AG09309 (cell line): ENCODE measurements at regions not wholly inside any gene's neighbourhood (a gene's known extent, or its start where the extent isn't known, plus 50 kb on each side); places are given as distances from the start of the nearest gene placed in this dataset.
"Not testable (repeated sequence)": the region's sequence is repeated elsewhere in the genome, so short reads cannot be mapped to it uniquely, and the experiment has no call there.

Experiments
- DNase-seq: peaks from one replicate; pipeline ENCODE4 v3.0.0-alpha.2; 2010; ENCODE audit warnings: low read depth
- H3K4me3 ChIP-seq: 2 replicates; pipeline ENCODE4 v1.5.1; 2011; ENCODE audit warnings: mild to moderate bottlenecking, low read depth, low read length, moderate library complexity; ENCODE audit not compliant: control insufficient read depth
- TF ChIP-seq, protein P1 (sequence below): IDR thresholded peaks from 2 replicates; pipeline ENCODE4 v1.5.1; 2011; ENCODE audit warnings: mild to moderate bottlenecking, low read depth, low read length, inconsistent platforms; ENCODE audit not compliant: insufficient read depth, control insufficient read depth; ENCODE audit errors: missing control alignments

DNA sequence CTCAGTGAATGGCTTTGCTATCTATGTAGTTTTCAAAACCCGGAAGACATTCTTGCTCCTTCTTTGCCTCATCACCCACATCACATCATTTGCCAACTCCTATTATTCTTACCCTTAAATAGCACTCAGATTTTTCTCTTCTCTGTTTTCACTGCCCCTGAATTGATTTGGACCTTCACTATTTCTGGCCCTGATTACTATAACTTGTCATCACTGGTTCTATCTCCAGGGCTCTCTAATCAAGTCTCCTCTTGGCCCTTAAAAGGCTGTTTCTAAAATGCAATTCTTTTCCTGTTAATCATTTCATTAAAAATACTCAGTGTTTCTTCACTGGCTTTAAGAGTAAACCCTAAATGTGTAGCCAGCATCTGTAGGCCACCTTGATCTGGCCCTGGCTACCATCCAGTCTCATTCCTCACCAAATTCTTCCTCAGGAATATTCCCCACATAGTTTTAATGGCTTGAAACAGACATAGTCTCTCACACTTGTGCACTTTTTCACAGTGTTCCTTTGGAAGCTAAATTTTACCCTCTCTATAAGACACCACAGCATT is 437.1 kb upstream of the CBLB start:
- no peak overlapping the region for H3K4me3 ChIP-seq
- DNase-seq = no peak
- TF ChIP-seq, protein P1, sequence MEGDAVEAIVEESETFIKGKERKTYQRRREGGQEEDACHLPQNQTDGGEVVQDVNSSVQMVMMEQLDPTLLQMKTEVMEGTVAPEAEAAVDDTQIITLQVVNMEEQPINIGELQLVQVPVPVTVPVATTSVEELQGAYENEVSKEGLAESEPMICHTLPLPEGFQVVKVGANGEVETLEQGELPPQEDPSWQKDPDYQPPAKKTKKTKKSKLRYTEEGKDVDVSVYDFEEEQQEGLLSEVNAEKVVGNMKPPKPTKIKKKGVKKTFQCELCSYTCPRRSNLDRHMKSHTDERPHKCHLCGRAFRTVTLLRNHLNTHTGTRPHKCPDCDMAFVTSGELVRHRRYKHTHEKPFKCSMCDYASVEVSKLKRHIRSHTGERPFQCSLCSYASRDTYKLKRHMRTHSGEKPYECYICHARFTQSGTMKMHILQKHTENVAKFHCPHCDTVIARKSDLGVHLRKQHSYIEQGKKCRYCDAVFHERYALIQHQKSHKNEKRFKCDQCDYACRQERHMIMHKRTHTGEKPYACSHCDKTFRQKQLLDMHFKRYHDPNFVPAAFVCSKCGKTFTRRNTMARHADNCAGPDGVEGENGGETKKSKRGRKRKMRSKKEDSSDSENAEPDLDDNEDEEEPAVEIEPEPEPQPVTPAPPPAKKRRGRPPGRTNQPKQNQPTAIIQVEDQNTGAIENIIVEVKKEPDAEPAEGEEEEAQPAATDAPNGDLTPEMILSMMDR = no peak

DNA sequence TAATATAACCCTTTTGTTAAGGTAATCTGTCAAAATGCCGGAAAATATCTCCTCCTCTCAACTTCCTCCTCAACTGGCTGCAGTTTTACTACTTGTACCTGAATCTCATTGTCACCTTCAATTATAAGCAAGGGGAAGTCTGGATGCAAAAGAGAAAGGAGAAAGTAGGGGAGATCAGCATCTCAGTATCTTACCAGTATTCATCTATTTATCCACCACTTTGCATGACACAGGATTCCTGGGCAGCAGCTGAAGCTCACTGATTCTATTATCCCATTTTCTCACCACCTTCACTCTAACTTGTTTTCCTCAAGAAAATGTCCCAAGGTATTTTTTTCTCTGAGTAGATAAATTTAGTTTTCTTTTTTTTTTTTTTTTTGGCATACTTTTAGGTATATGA is 440.5 kb upstream of the CBLB start:
- TF ChIP-seq, protein P1 = no peak
- DNase-seq = no peak
- H3K4me3 ChIP-seq = no peak overlapping the region

- DNase-seq, H3K4me3 ChIP-seq: not testable (repeated sequence)
Measured at GRCh38 chr3:106309798-106310197, 441.0 kb upstream of the CBLB start.

GRCh38 chr3:106317141-106318055 is 448.6 kb upstream of the CBLB start:
- TF ChIP-seq, protein P1 = no peak
- DNase-seq = no peak
- H3K4me3 ChIP-seq = no peak overlapping the region

DNA sequence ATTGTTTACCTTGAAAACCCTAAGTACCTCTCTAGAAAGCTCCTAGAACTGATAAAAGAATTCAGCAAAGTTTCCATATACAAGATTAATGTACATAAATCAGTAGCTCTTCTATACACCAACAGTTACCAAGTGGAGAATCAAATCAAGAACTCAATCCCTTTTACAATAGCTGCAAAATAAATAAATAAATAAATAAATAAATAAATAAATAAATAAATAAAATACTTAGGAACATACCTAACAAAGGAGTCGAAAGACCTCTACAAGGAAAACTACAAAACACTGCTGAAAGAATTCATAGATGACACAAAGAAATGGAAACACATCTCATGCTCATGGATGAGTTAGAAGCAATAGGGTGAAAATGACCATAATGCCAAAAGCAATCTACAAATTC is 452.6 kb upstream of the CBLB start:
- H3K4me3 ChIP-seq, DNase-seq: not testable (repeated sequence)

- TF ChIP-seq, protein P1 = no peak
- no peak overlapping the region for H3K4me3 ChIP-seq
- no peak for DNase-seq
Measured at GRCh38 chr3:106323586-106323985, 454.8 kb upstream of the CBLB start.

DNA sequence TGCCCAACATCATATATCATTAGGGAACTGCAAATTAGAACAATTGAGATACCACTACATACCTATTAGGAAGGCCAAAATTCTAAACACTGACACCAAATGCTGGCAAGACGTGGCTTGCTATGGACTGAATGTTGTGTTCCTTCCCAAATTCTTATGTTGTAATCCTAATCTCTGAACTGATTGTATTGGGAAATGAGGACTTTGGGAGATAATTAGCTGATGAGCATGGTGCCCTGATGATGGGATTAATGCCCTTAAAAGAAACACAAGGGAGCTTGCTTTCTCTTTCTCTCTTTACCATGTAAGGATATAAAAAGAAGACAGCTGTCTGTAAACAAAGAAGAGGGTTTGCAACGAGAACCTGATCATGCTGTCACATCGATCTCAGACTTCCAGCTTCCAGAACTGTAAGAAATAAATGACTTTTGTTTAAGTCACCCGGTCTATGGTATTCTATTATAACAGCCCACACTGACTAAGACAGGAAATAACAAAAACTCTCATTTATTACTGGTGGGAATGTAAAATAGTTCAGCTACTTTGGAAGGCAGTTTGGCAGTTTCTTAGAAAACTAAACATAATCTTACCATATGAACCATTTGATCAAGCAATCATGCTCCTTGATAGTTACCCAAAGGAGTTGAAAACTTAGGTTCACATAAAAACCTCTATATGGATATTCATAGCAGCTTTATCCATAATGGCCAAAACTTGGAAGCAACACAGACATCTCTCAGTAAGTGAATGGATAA is 458.3 kb upstream of the CBLB start:
- TF ChIP-seq, protein P1 = no peak
- DNase-seq = no peak
- H3K4me3 ChIP-seq = no peak overlapping the region
